Astrocyte of the cerebellum (primary cell): ENCODE measurements at regions not wholly inside any gene's neighbourhood (a gene's known extent, or its start where the extent isn't known, plus 50 kb on each side); places are given as distances from the start of the nearest gene placed in this dataset.

Experiments
- DNase-seq: peaks from one replicate; pipeline ENCODE4 v3.0.0-alpha.2; 2011; ENCODE audit warnings: low read depth
- H3K4me3 ChIP-seq: 2 replicates; pipeline ENCODE4 v1.5.1; 2011; ENCODE audit warnings: mild to moderate bottlenecking, low read depth, low read length, moderate library complexity
- CTCF ChIP-seq: IDR thresholded peaks from 2 replicates; pipeline ENCODE4 v1.5.1; 2012; ENCODE audit warnings: low read length, low read depth, moderate library complexity, mild to moderate bottlenecking; ENCODE audit errors: missing control alignments
- in situ Hi-C: cut with HindIII; loops from 2 replicates; pipeline ENCODE4 v1.10.0; 2017; ENCODE audit warnings: low sequenced_read_pairs

- no peak for TF ChIP-seq CTCF
- no peak overlapping the region for H3K4me3 ChIP-seq
- no peak for DNase-seq
- in situ Hi-C loops: no loop called here
Measured at GRCh38 chr15:95044745-95045417, 813.5 kb downstream of the MCTP2 start.

- H3K4me3 ChIP-seq: no peak overlapping the region
- in situ Hi-C loops: no loop called here
- TF ChIP-seq CTCF: no peak
- no peak for DNase-seq
Measured at GRCh38 chr15:95051861-95052260, 820.5 kb downstream of the MCTP2 start.

- H3K4me3 ChIP-seq: no peak overlapping the region
- TF ChIP-seq CTCF: no peak
- in situ Hi-C loops: no loop called here
- no peak for DNase-seq
Measured at GRCh38 chr15:95059346-95059905, 828.1 kb downstream of the MCTP2 start.

- DNase-seq: no peak
- in situ Hi-C loops: no loop called here
- TF ChIP-seq CTCF: no peak
- H3K4me3 ChIP-seq: no peak overlapping the region
Measured at GRCh38 chr15:95068701-95069521, 837.5 kb downstream of the MCTP2 start.

GRCh38 chr15:95075792-95076677 is 844.7 kb downstream of the MCTP2 start:
- no peak for DNase-seq
- no peak overlapping the region for H3K4me3 ChIP-seq
- in situ Hi-C loops: no loop called here
- TF ChIP-seq CTCF: no peak

- in situ Hi-C loops: no loop called here
- no peak for TF ChIP-seq CTCF
- H3K4me3 ChIP-seq: no peak overlapping the region
- DNase-seq: no peak
Measured at GRCh38 chr15:95076678-95076990, 845.3 kb downstream of the MCTP2 start.
